OCI-LY7 (cell line): ENCODE measurements at regions not wholly inside any gene's neighbourhood (a gene's known extent, or its start where the extent isn't known, plus 50 kb on each side); places are given as distances from the start of the nearest gene placed in this dataset.

ENCODE experiments used
- BruUV-seq: library from RNA; stranded (reverse); fragments of 400-500 nt; replicated peaks from 2 replicates; lab custom pipeline; 2021; lab: Mats Ljungman, UMichigan
- CTCF ChIA-PET: fragments of 300-600 bp; sonication (Branson Sonifier 250); formaldehyde crosslinking; loops from one replicate; lab custom pipeline; 2022; ENCODE audit warnings: antibody characterized with exemption; ENCODE audit not compliant: unreplicated experiment; lab: Charles Lee
- POLR2A ChIA-PET: fragments of 300-600 bp; sonication (Branson Sonifier 250); formaldehyde crosslinking; loops from one replicate; lab custom pipeline; 2022; ENCODE audit warnings: antibody characterized with exemption; lab: Charles Lee
- DNase-seq: peaks from one replicate; pipeline ENCODE4 v3.0.0-alpha.2; 2015; ENCODE audit warnings: low spot score
- H2AFZ ChIP-seq: fragments of 200-600 bp; sonication (generic), shearing (Covaris generic); 2 replicates; pipeline ENCODE4 v1.6.1; 2014; ENCODE audit warnings: mild to moderate bottlenecking, antibody characterized with exemption, low read length, moderate library complexity
- H3K27ac ChIP-seq: fragments of 200-600 bp; sonication (generic); 2 replicates; pipeline ENCODE4 v1.5.1; 2014; ENCODE audit warnings: mixed run types, low read depth, mild to moderate bottlenecking, moderate library complexity, low read length, inconsistent platforms; ENCODE audit not compliant: poor library complexity, severe bottlenecking
- H3K36me3 ChIP-seq: fragments of 200-600 bp; sonication (generic); 2 replicates; pipeline ENCODE4 v1.6.1; 2014; ENCODE audit warnings: mild to moderate bottlenecking, antibody characterized with exemption, low read length, moderate library complexity, mixed read lengths; ENCODE audit not compliant: insufficient read depth
- H3K4me1 ChIP-seq: fragments of 200-600 bp; sonication (generic); 2 replicates; pipeline ENCODE4 v1.5.1; 2014; ENCODE audit warnings: mild to moderate bottlenecking, low read length; ENCODE audit not compliant: insufficient read depth, poor library complexity, severe bottlenecking
- H3K4me2 ChIP-seq: fragments of 200-600 bp; sonication (generic); 2 replicates; pipeline ENCODE4 v1.6.1; 2014; ENCODE audit warnings: mild to moderate bottlenecking, low read length
- H3K4me3 ChIP-seq: fragments of 200-600 bp; sonication (generic); 2 replicates; pipeline ENCODE4 v1.5.1; 2014; ENCODE audit warnings: mild to moderate bottlenecking, low read depth, low read length; ENCODE audit not compliant: poor library complexity, severe bottlenecking
- H3K79me2 ChIP-seq: fragments of 200-600 bp; sonication (generic); 2 replicates; pipeline ENCODE4 v1.6.1; 2016; ENCODE audit warnings: low read depth, mild to moderate bottlenecking, low read length, moderate library complexity, mixed read lengths; ENCODE audit not compliant: insufficient read depth
- H3K9me2 ChIP-seq: fragments of 200-600 bp; sonication (generic); 2 replicates; pipeline ENCODE4 v1.6.1; 2016; ENCODE audit warnings: mild to moderate bottlenecking, low read length, mixed read lengths; ENCODE audit not compliant: insufficient read depth
- H3K9me3 ChIP-seq: fragments of 200-600 bp; sonication (generic); 2 replicates; pipeline ENCODE4 v1.6.1; 2014; ENCODE audit warnings: mild to moderate bottlenecking, mixed run types, low read length, mixed read lengths
- H4K20me1 ChIP-seq: fragments of 200-600 bp; sonication (generic); 2 replicates; pipeline ENCODE4 v1.6.1; 2014; ENCODE audit warnings: mild to moderate bottlenecking, antibody characterized with exemption, low read length, moderate library complexity, mixed read lengths; ENCODE audit not compliant: insufficient read depth
- CTCF ChIP-seq: fragments of 200-600 bp; sonication (generic); conservative IDR thresholded peaks from 2 replicates; pipeline ENCODE4 v1.5.1; 2014; ENCODE audit warnings: mild to moderate bottlenecking, antibody characterized with exemption, low read length, moderate library complexity, mixed read lengths
- EZH2phosphoT487 ChIP-seq: fragments of 200-600 bp; sonication (generic); IDR thresholded peaks from 2 replicates; pipeline ENCODE4 v1.6.1; 2018; ENCODE audit warnings: low read depth, borderline replicate concordance, mild to moderate bottlenecking, mixed run types, antibody characterized with exemption, low read length, moderate library complexity, mixed read lengths
- intact Hi-C: fragments of 100-400 bp; cut with micrococcal nuclease; formaldehyde crosslinking; loops from one replicate; pipeline ENCODE4 v1.10.0; 2022; ENCODE audit not compliant: unreplicated experiment

- Histone ChIP-seq H3K4me3 (no peak overlapping the region), H3K79me2 (no peaks in the 10 kb centered on the region), H4K20me1 (no peaks in the 10 kb centered on the region), H2AFZ (no peak overlapping the region), H3K9me2 (no peaks in the 10 kb centered on the region), H3K36me3 (no peaks in the 10 kb centered on the region), H3K4me1 (no peaks in the 10 kb centered on the region), H3K4me2 (no peak overlapping the region), H3K9me3 (no peaks in the 10 kb centered on the region), H3K27ac (no peak overlapping the region)
- CTCF ChIA-PET = no interaction called here
- DNase-seq = no peak
- POLR2A ChIA-PET = no interaction called here
- intact Hi-C loops = no loop called here
- TF ChIP-seq CTCF (no peak), EZH2phosphoT487 (no peak)
- BruUV-seq = no TSS peak
Observed at GRCh38 chr15:95839367-95839782, 491.1 kb upstream of the NR2F2 start.

- H3K4me3 ChIP-seq = no peak overlapping the region
- H3K9me3 ChIP-seq = no peaks in the 10 kb centered on the region
- H3K79me2 ChIP-seq = no peaks in the 10 kb centered on the region
- TF ChIP-seq CTCF (no peak), EZH2phosphoT487 (no peak)
- H3K9me2 ChIP-seq = no peaks in the 10 kb centered on the region
- H2AFZ ChIP-seq = no peak overlapping the region
- ChIA-PET POLR2A (no interaction called here), CTCF (no interaction called here)
- no peak overlapping the region for H3K27ac ChIP-seq
- DNase-seq = no peak
- H4K20me1 ChIP-seq = no peaks in the 10 kb centered on the region
- intact Hi-C loops = no loop called here
- BruUV-seq = no TSS peak
- no peak overlapping the region for H3K4me2 ChIP-seq
- H3K4me1 ChIP-seq = no peaks in the 10 kb centered on the region
- H3K36me3 ChIP-seq = no peaks in the 10 kb centered on the region
Observed at GRCh38 chr15:95840004-95840403, 490.5 kb upstream of the NR2F2 start.

GRCh38 chr15:95840855-95841254, 489.6 kb upstream of the NR2F2 start:
- H2AFZ ChIP-seq = no peak overlapping the region
- intact Hi-C loops = no loop called here
- H3K4me2 ChIP-seq = no peak overlapping the region
- no peaks in the 10 kb centered on the region for H3K4me1 ChIP-seq
- no peaks in the 10 kb centered on the region for H3K36me3 ChIP-seq
- BruUV-seq = no TSS peak
- no peaks in the 10 kb centered on the region for H3K79me2 ChIP-seq
- no peak overlapping the region for H3K4me3 ChIP-seq
- H3K27ac ChIP-seq = no peak overlapping the region
- no peak for DNase-seq
- TF ChIP-seq EZH2phosphoT487 (no peak), CTCF (no peak)
- POLR2A ChIA-PET = no interaction called here
- H3K9me2 ChIP-seq = no peaks in the 10 kb centered on the region
- no peaks in the 10 kb centered on the region for H3K9me3 ChIP-seq
- no peaks in the 10 kb centered on the region for H4K20me1 ChIP-seq
- CTCF ChIA-PET = no interaction called here
